Activated CD4-positive, alpha-beta T cell treated with anti-CD3 and anti-CD28 coated beads, Interleukin-2, amount 10 ng/mL, durations not matched to agents 24 days and 14 days (primary cell): ENCODE measurements at regions not wholly inside any gene's neighbourhood (a gene's known extent, or its start where the extent isn't known, plus 50 kb on each side); places are given as distances from the start of the nearest gene placed in this dataset.

Experiments used
- DNase-seq: peaks from one replicate; pipeline ENCODE4 v3.0.0; 2022
- H3K27ac Mint-ChIP-seq: one replicate; pipeline ENCODE4 v1.8.0; 2022; ENCODE audit warnings: mild to moderate bottlenecking, mixed read lengths
- H3K27me3 Mint-ChIP-seq: one replicate; pipeline ENCODE4 v1.8.0; 2022; ENCODE audit warnings: mixed read lengths
- H3K36me3 Mint-ChIP-seq: one replicate; pipeline ENCODE4 v1.8.0; 2022; ENCODE audit warnings: low read depth, mild to moderate bottlenecking, mixed read lengths
- H3K4me1 Mint-ChIP-seq: one replicate; pipeline ENCODE4 v1.8.0; 2021; ENCODE audit warnings: mixed read lengths
- H3K4me3 Mint-ChIP-seq: one replicate; pipeline ENCODE4 v1.8.0; 2022; ENCODE audit warnings: mild to moderate bottlenecking, moderate library complexity, mixed read lengths
- H3K9me3 Mint-ChIP-seq: one replicate; pipeline ENCODE4 v1.8.0; 2021; ENCODE audit warnings: mixed read lengths
- intact Hi-C: fragments of 100-400 bp; cut with micrococcal nuclease; formaldehyde crosslinking; loops from one replicate; pipeline ENCODE4 v1.15.1; 2023

DNA sequence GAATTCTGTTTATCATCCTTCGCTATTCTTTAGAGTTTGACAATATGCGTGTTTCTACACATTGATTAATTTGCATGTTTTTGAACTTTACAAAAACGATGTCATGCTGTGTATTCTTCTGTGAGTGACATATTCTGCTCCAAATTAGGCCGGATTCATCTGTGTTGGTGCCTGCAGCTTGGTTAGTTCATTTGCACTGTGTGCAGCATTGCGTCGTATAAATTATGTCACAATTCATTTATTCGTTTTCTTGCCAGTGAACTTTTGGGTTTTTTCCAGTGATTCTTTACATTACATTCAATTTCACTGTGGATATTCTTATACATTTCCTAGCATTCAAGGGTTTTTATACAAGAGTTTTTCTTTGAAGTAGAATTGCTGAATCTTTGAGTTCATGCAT, 118.3 kb downstream of the KCNF1 start:
- H3K36me3 Mint-ChIP-seq, result no peaks in the 10 kb centered on the region
- no peaks in the 10 kb centered on the region for H3K9me3 Mint-ChIP-seq
- H3K27me3 Mint-ChIP-seq, result peaks cover 11% of the 10 kb centered on the region
- no peak overlapping the region for H3K27ac Mint-ChIP-seq
- no peaks in the 10 kb centered on the region for H3K4me1 Mint-ChIP-seq
- no peak overlapping the region for H3K4me3 Mint-ChIP-seq
- intact Hi-C loops, result no loop called here
- no peak for DNase-seq

DNA sequence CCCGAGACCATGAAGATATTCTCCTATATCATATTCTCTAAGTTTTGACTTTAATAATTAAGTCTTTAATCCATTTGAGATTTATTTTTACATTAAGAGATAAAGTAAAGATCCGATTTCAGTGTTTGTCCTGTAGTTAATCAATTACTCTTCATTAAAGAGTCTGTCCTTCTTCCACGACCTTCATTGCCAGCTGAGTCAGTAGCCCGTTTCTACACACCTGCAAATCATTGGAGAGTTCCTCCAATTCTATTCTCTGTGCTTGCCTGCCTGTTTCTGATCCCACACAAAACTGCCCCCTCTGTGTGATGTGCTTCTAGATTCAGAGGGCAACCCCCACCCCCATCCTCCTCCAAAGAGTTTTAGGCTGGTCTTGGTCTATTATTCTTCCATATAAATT, 119.2 kb downstream of the KCNF1 start:
- DNase-seq, result no peak
- Mint-ChIP-seq H3K27ac (no peak overlapping the region), H3K27me3 (peaks cover 11% of the 10 kb centered on the region)

DNA sequence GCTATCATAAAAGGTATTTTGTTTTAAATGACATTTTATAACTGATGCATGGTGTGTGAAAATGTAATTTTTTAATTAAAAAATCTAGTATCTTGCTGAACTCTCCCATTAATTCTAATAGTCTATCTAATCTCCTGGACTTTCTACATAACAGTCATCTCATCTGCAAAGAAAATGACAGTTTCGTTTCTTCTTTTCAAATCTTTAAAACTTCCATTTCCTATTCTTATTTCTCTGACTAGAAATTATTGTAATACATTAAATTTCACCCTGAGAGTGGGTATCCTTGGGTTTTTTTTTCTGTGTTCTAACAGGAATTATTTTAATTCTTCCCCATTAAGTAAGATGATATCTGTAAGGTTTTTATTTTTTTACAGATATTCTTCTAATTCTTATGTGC, 120.1 kb downstream of the KCNF1 start:
- Mint-ChIP-seq H3K9me3 (peaks cover 2% of the 10 kb centered on the region), H3K4me3 (no peak overlapping the region), H3K4me1 (no peaks in the 10 kb centered on the region), H3K27me3 (peaks cover 15% of the 10 kb centered on the region), H3K27ac (no peak overlapping the region), H3K36me3 (no peaks in the 10 kb centered on the region)
- intact Hi-C loops, result no loop called here
- no peak for DNase-seq

More for the DNA sequence above, 119.2 kb downstream of the KCNF1 start:
- intact Hi-C loops, result no loop called here
- H3K36me3 Mint-ChIP-seq, result no peaks in the 10 kb centered on the region
- no peak overlapping the region for H3K4me3 Mint-ChIP-seq
- H3K4me1 Mint-ChIP-seq, result no peaks in the 10 kb centered on the region
- H3K9me3 Mint-ChIP-seq, result no peaks in the 10 kb centered on the region

- H3K4me1 Mint-ChIP-seq, result no peaks in the 10 kb centered on the region
- peaks cover 7% of the 10 kb centered on the region for H3K9me3 Mint-ChIP-seq
- peaks cover 20% of the 10 kb centered on the region for H3K27me3 Mint-ChIP-seq
- H3K36me3 Mint-ChIP-seq, result no peaks in the 10 kb centered on the region
- no peak overlapping the region for H3K27ac Mint-ChIP-seq
- no peak for DNase-seq
- intact Hi-C loops, result no loop called here
- no peak overlapping the region for H3K4me3 Mint-ChIP-seq
Measured at GRCh38 chr2:11032396-11032795, 120.7 kb downstream of the KCNF1 start.

- no peak for DNase-seq
- no peaks in the 10 kb centered on the region for H3K4me1 Mint-ChIP-seq
- H3K27ac Mint-ChIP-seq, result no peak overlapping the region
- H3K4me3 Mint-ChIP-seq, result no peak overlapping the region
- peaks cover 7% of the 10 kb centered on the region for H3K9me3 Mint-ChIP-seq
- no peaks in the 10 kb centered on the region for H3K36me3 Mint-ChIP-seq
- intact Hi-C loops, result no loop called here
- H3K27me3 Mint-ChIP-seq, result peaks cover 21% of the 10 kb centered on the region
Measured at GRCh38 chr2:11033114-11033513, 121.4 kb downstream of the KCNF1 start.

DNA sequence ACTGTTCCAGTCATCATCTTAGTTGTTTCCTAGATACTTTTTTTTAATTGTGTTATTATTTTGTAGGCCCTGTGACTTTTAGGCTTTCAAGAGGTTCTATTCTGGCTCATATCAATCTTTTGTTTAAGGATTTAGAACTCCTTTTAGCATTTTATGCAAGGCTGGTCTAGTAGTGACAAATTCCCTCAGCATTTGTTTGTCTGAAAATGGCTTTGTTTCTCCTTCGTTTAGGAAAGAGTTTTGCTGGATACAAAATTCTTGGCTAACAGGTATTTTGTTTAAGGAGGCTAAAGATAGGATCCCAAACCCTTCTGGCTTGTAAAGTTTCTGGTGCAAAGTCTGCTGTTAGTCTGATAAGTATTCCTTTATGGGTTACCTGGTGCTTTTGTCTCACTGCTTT, 116.6 kb upstream of the SLC66A3 start:
- H3K36me3 Mint-ChIP-seq, result no peaks in the 10 kb centered on the region
- intact Hi-C loops, result no loop called here
- no peak overlapping the region for H3K4me3 Mint-ChIP-seq
- H3K4me1 Mint-ChIP-seq, result no peaks in the 10 kb centered on the region
- peaks cover 11% of the 10 kb centered on the region for H3K9me3 Mint-ChIP-seq
- peaks cover 21% of the 10 kb centered on the region for H3K27me3 Mint-ChIP-seq
- H3K27ac Mint-ChIP-seq, result no peak overlapping the region
- DNase-seq, result no peak

DNA sequence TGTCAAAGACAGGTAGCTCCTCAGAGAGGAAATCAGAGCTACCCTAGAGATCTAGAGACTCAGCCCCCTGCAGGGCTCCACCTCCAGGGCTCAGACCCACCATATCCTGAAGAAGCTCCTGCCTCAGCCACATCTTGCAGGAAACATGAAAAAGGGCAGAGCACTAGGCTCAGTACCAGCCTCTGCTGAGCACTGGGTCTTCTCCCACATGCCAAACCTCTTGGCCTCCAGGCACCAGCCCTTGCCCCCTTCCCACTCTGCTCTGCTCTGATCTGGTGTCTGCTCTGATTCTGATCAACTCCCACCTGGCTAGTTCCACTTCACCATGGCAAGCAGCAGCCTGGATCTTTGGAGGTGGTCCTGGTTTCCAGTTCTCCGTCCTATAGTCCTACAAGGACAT, 114.3 kb upstream of the SLC66A3 start:
- Mint-ChIP-seq H3K36me3 (no peaks in the 10 kb centered on the region), H3K27me3 (peaks cover 19% of the 10 kb centered on the region), H3K4me3 (no peak overlapping the region), H3K27ac (no peak overlapping the region), H3K4me1 (no peaks in the 10 kb centered on the region), H3K9me3 (peaks cover 11% of the 10 kb centered on the region)
- intact Hi-C loops, result no loop called here
- DNase-seq, result no peak

GRCh38 chr2:11042841-11043240, 112.4 kb upstream of the SLC66A3 start:
- Mint-ChIP-seq H3K27me3 (peaks cover 11% of the 10 kb centered on the region), H3K27ac (no peak overlapping the region), H3K4me3 (no peak overlapping the region), H3K4me1 (no peaks in the 10 kb centered on the region), H3K9me3 (peaks cover 5% of the 10 kb centered on the region), H3K36me3 (no peaks in the 10 kb centered on the region)
- no peak for DNase-seq
- intact Hi-C loops, result no loop called here

- DNase-seq, result no peak
- no peak overlapping the region for H3K27ac Mint-ChIP-seq
- H3K4me1 Mint-ChIP-seq, result no peaks in the 10 kb centered on the region
- H3K36me3 Mint-ChIP-seq, result no peaks in the 10 kb centered on the region
- H3K4me3 Mint-ChIP-seq, result no peak overlapping the region
- H3K27me3 Mint-ChIP-seq, result peaks cover 11% of the 10 kb centered on the region
- H3K9me3 Mint-ChIP-seq, result peaks cover 5% of the 10 kb centered on the region
- intact Hi-C loops, result no loop called here
Measured at GRCh38 chr2:11043245-11043644, 112.0 kb upstream of the SLC66A3 start.

DNA sequence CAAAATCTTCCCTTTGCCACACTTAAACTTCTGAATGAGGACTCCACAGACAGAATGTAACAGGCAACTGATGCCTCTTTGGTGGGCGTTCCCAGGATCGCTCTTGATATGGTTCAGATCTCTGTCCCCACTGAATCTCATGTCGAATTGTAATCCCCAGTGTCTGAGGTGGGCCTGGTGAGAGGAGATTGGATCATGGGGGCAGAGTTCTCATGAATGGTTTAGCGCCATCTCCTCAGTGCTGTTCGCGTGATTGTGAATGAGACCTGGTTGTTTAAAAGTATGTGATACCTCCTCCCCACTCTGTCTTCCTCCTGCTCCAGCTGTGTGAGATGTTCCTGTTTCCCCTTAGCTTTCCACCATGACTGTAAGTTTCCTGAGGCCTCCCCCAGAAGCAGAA, 111.1 kb upstream of the SLC66A3 start:
- Mint-ChIP-seq H3K27ac (no peak overlapping the region), H3K9me3 (peaks cover 5% of the 10 kb centered on the region), H3K4me3 (no peak overlapping the region), H3K4me1 (no peaks in the 10 kb centered on the region), H3K27me3 (peaks cover 11% of the 10 kb centered on the region), H3K36me3 (no peaks in the 10 kb centered on the region)
- intact Hi-C loops, result no loop called here
- DNase-seq, result no peak

GRCh38 chr2:11045294-11045693, 110.0 kb upstream of the SLC66A3 start:
- no peaks in the 10 kb centered on the region for H3K9me3 Mint-ChIP-seq
- H3K4me1 Mint-ChIP-seq, result no peaks in the 10 kb centered on the region
- H3K36me3 Mint-ChIP-seq, result no peaks in the 10 kb centered on the region
- no peak overlapping the region for H3K4me3 Mint-ChIP-seq
- intact Hi-C loops, result no loop called here
- no peak overlapping the region for H3K27ac Mint-ChIP-seq
- DNase-seq, result no peak
- H3K27me3 Mint-ChIP-seq, result peaks cover 3% of the 10 kb centered on the region

- intact Hi-C loops, result no loop called here
- Mint-ChIP-seq H3K27ac (no peak overlapping the region), H3K9me3 (no peaks in the 10 kb centered on the region), H3K4me3 (no peak overlapping the region), H3K36me3 (no peaks in the 10 kb centered on the region), H3K4me1 (no peaks in the 10 kb centered on the region), H3K27me3 (no peaks in the 10 kb centered on the region)
- DNase-seq, result no peak
Measured at GRCh38 chr2:11048335-11049008, 106.8 kb upstream of the SLC66A3 start.

GRCh38 chr2:11050565-11050964, 104.7 kb upstream of the SLC66A3 start:
- H3K27me3 Mint-ChIP-seq, result no peaks in the 10 kb centered on the region
- no peaks in the 10 kb centered on the region for H3K4me1 Mint-ChIP-seq
- no peaks in the 10 kb centered on the region for H3K9me3 Mint-ChIP-seq
- H3K27ac Mint-ChIP-seq, result no peak overlapping the region
- no peak for DNase-seq
- H3K4me3 Mint-ChIP-seq, result no peak overlapping the region
- intact Hi-C loops, result no loop called here
- H3K36me3 Mint-ChIP-seq, result no peaks in the 10 kb centered on the region

GRCh38 chr2:11051280-11051679, 104.0 kb upstream of the SLC66A3 start:
- Mint-ChIP-seq H3K4me1 (no peaks in the 10 kb centered on the region), H3K9me3 (no peaks in the 10 kb centered on the region), H3K27ac (no peak overlapping the region), H3K4me3 (no peak overlapping the region), H3K27me3 (no peaks in the 10 kb centered on the region), H3K36me3 (no peaks in the 10 kb centered on the region)
- intact Hi-C loops, result no loop called here
- DNase-seq, result no peak

GRCh38 chr2:11053546-11053945, 101.7 kb upstream of the SLC66A3 start:
- Mint-ChIP-seq H3K4me3 (no peak overlapping the region), H3K9me3 (no peaks in the 10 kb centered on the region), H3K4me1 (no peaks in the 10 kb centered on the region), H3K27me3 (peaks cover 3% of the 10 kb centered on the region), H3K36me3 (no peaks in the 10 kb centered on the region), H3K27ac (no peak overlapping the region)
- intact Hi-C loops, result no loop called here
- DNase-seq, result no peak
